ENCODE measurements at regions not wholly inside any gene's neighbourhood (a gene's known extent, or its start where the extent isn't known, plus 50 kb on each side); places are given as distances from the start of the nearest gene placed in this dataset.

GRCh38 chr16:26189536-26189935, 497.8 kb downstream of the HS3ST4 start:
- no peak for DNase-seq (ENCODE audit: low read depth in 2 of 2, low spot score in 1 of 2)

GRCh38 chr16:26194526-26194925, 502.8 kb downstream of the HS3ST4 start:
- no peak for DNase-seq (ENCODE audit: low read depth in 2 of 2, low spot score in 1 of 2)

- no peak for DNase-seq (ENCODE audit: low read depth in 2 of 2, low spot score in 1 of 2)
These were observed 503.5 kb downstream of the HS3ST4 start for GRCh38 chr16:26195225-26195624.

- DNase-seq (ENCODE audit: low read depth in 2 of 2, low spot score in 1 of 2) = no peak
These were observed 504.6 kb downstream of the HS3ST4 start for GRCh38 chr16:26196310-26196709.

- no peak for DNase-seq (ENCODE audit: low read depth in 2 of 2, low spot score in 1 of 2)
These were observed 505.0 kb downstream of the HS3ST4 start for GRCh38 chr16:26196802-26197201.

- no peak for DNase-seq (ENCODE audit: low read depth in 2 of 2, low spot score in 1 of 2)
These were observed 505.9 kb downstream of the HS3ST4 start for GRCh38 chr16:26197707-26198106.

GRCh38 chr16:26198221-26198620, 506.5 kb downstream of the HS3ST4 start:
- no peak for DNase-seq (ENCODE audit: low read depth in 2 of 2, low spot score in 1 of 2)

GRCh38 chr16:26204138-26204537, 512.4 kb downstream of the HS3ST4 start:
- no peak for DNase-seq (ENCODE audit: low read depth in 2 of 2, low spot score in 1 of 2)

- no peak for DNase-seq (ENCODE audit: low read depth in 2 of 2, low spot score in 1 of 2)
These were observed 519.8 kb downstream of the HS3ST4 start for GRCh38 chr16:26211542-26211941.

- no peak for DNase-seq (ENCODE audit: low read depth in 2 of 2, low spot score in 1 of 2)
These were observed 520.8 kb downstream of the HS3ST4 start for GRCh38 chr16:26212599-26212998.

- DNase-seq (ENCODE audit: low read depth in 2 of 2, low spot score in 1 of 2) = no peak
These were observed 522.9 kb downstream of the HS3ST4 start for GRCh38 chr16:26214581-26215174.

GRCh38 chr16:26220894-26221293, 529.1 kb downstream of the HS3ST4 start:
- DNase-seq (ENCODE audit: low read depth in 2 of 2, low spot score in 1 of 2) = no peak

- DNase-seq (ENCODE audit: low read depth in 2 of 2, low spot score in 1 of 2) = no peak
These were observed 539.9 kb downstream of the HS3ST4 start for GRCh38 chr16:26231647-26232046.

- no peak for DNase-seq (ENCODE audit: low read depth in 2 of 2, low spot score in 1 of 2)
These were observed 549.0 kb downstream of the HS3ST4 start for GRCh38 chr16:26240807-26241206.

GRCh38 chr16:26247063-26247462, 555.3 kb downstream of the HS3ST4 start:
- DNase-seq (ENCODE audit: low read depth in 2 of 2, low spot score in 1 of 2) = no peak

- no peak for DNase-seq (ENCODE audit: low read depth in 2 of 2, low spot score in 1 of 2)
These were observed 560.8 kb downstream of the HS3ST4 start for GRCh38 chr16:26252598-26252997.

GRCh38 chr16:26261621-26262020, 569.9 kb downstream of the HS3ST4 start:
- no peak for DNase-seq (ENCODE audit: low read depth in 2 of 2, low spot score in 1 of 2)

- DNase-seq (ENCODE audit: low read depth in 2 of 2, low spot score in 1 of 2) = no peak
These were observed 571.6 kb downstream of the HS3ST4 start for GRCh38 chr16:26263406-26263805.

GRCh38 chr16:26267641-26268040, 575.9 kb downstream of the HS3ST4 start:
- DNase-seq (ENCODE audit: low read depth in 2 of 2, low spot score in 1 of 2) = no peak

- no peak for DNase-seq (ENCODE audit: low read depth in 2 of 2, low spot score in 1 of 2)
These were observed 577.9 kb downstream of the HS3ST4 start for GRCh38 chr16:26269673-26270072.

GRCh38 chr16:26273607-26274006, 581.8 kb downstream of the HS3ST4 start:
- no peak for DNase-seq (ENCODE audit: low read depth in 2 of 2, low spot score in 1 of 2)

- DNase-seq (ENCODE audit: low read depth in 2 of 2, low spot score in 1 of 2) = no peak
These were observed 583.3 kb downstream of the HS3ST4 start for GRCh38 chr16:26275021-26275590.

- DNase-seq (ENCODE audit: low read depth in 2 of 2, low spot score in 1 of 2) = no peak
These were observed 584.5 kb downstream of the HS3ST4 start for GRCh38 chr16:26276289-26276688.
